HepG2 (cell line): ENCODE measurements at regions not wholly inside any gene's neighbourhood (a gene's known extent, or its start where the extent isn't known, plus 50 kb on each side); places are given as distances from the start of the nearest gene placed in this dataset.

Experiments used
- ATAC-seq: fragments of 200-7000 bp; cut with Tn5 transposase; 3 replicates; pipeline ENCODE4 v1.9.1; 2020; ENCODE audit warnings: mild to moderate bottlenecking, moderate library complexity
- BruUV-seq: library from RNA; stranded (reverse); fragments of 400-500 nt; replicated peaks from 2 replicates; lab custom pipeline; 2021; lab: Mats Ljungman, UMichigan
- CTCF ChIA-PET: fragments of 300-600 bp; formaldehyde crosslinking; extraction: SDS; loops from one replicate; lab custom pipeline; 2021; ENCODE audit warnings: low total read pairs, inconsistent platforms, low intra/inter-chr PET ratio; lab: Yijun Ruan, JAX
- POLR2A ChIA-PET: fragments of 350-600 bp; sonication (Branson Sonifier 250); formaldehyde crosslinking; loops from one replicate; lab custom pipeline; 2020; ENCODE audit warnings: antibody characterized with exemption, inconsistent platforms; lab: Yijun Ruan, JAX
- DNase-seq: peaks from one replicate; pipeline ENCODE4 v3.0.0-alpha.2; 2015; ENCODE audit warnings: low spot score
- FAIRE-seq: peaks from 3 replicates; lab custom pipeline; 2011; peaks lifted over from hg19 to GRCh38; lab: Jason Lieb, UNC
- H2AFZ ChIP-seq: one replicate; pipeline ENCODE4 v1.6.1; 2011; ENCODE audit warnings: low read length, inconsistent platforms
- H3K27ac ChIP-seq: fragments of 300-600 bp; 3 replicates; pipeline ENCODE4 v1.8.0; 2011; ENCODE audit warnings: mixed run types, mild to moderate bottlenecking, mixed read lengths, low read length, inconsistent platforms; ENCODE audit not compliant: insufficient read depth; ENCODE audit errors: extremely low read length
- H3K27me3 ChIP-seq, 2 experiments: fragments of 200-600 bp in 1 of 2; 2 replicates in 1 of 2; 3 replicates in 1 of 2; pipeline versions ENCODE4 v1.6.0 to v1.8.0; 2011; ENCODE audit warnings: low read length in 2 of 2, mild to moderate bottlenecking in 2 of 2, moderate library complexity in 2 of 2, inconsistent platforms in 1 of 2; ENCODE audit not compliant: insufficient read depth in 2 of 2, control insufficient read depth in 1 of 2
- H3K36me3 ChIP-seq, 2 experiments: fragments of 200-600 bp in 1 of 2; replicated peaks in 1 of 2; 2 replicates in 1 of 2; 3 replicates in 1 of 2; pipeline versions ENCODE4 v1.5.1 to v1.8.0; 2011; ENCODE audit warnings: low read length in 2 of 2, inconsistent platforms in 1 of 2; ENCODE audit not compliant: insufficient read depth in 2 of 2, control insufficient read depth in 1 of 2
- H3K4me1 ChIP-seq: 2 replicates; pipeline ENCODE4 v1.5.1; 2012; ENCODE audit warnings: low read length, inconsistent platforms; ENCODE audit not compliant: insufficient read depth
- H3K4me2 ChIP-seq: 2 replicates; pipeline ENCODE4 v1.6.0; 2011; ENCODE audit warnings: low read depth, low read length, inconsistent platforms
- H3K4me3 ChIP-seq, 3 experiments: fragments of 200-600 bp in 1 of 3; sonication (generic), shearing (Covaris generic) in 1 of 3; replicated peaks in 1 of 3; 2 replicates each; pipeline ENCODE4 v1.5.1; 2011 to 2016; ENCODE audit warnings: low read length in 3 of 3, inconsistent platforms in 2 of 3, low read depth in 2 of 3, mild to moderate bottlenecking in 2 of 3, control low read depth in 1 of 3, mixed read lengths in 1 of 3; ENCODE audit not compliant: insufficient read depth in 1 of 3
- H3K79me2 ChIP-seq: one replicate; pipeline ENCODE4 v1.6.1; 2011; ENCODE audit warnings: low read length, inconsistent platforms; ENCODE audit not compliant: insufficient read depth
- H3K9ac ChIP-seq: 2 replicates; pipeline ENCODE4 v1.6.0; 2011; ENCODE audit warnings: mild to moderate bottlenecking, low read depth, low read length, inconsistent platforms; ENCODE audit not compliant: insufficient read depth
- H3K9me3 ChIP-seq: 2 replicates; pipeline ENCODE4 v1.5.1; 2012; ENCODE audit warnings: mild to moderate bottlenecking, low read length
- H4K20me1 ChIP-seq: 2 replicates; pipeline ENCODE4 v1.6.0; 2011; ENCODE audit warnings: inconsistent platforms, mild to moderate bottlenecking, low read length, moderate library complexity; ENCODE audit not compliant: insufficient read depth
- ADNP ChIP-seq: sonication (generic); formaldehyde crosslinking; IDR thresholded peaks from 2 replicates; pipeline ENCODE4 v1.4.0; 2020; ENCODE audit warnings: missing genetic modification reagents
- ATF7 ChIP-seq, 2 experiments: fragments of 450-650 bp in 1 of 2; sonication (generic) in 1 of 2; formaldehyde crosslinking in 1 of 2; IDR thresholded peaks; 2 replicates each; pipeline versions ENCODE4 v1.4.0 to v1.6.1; 2016 to 2020; ENCODE audit warnings: antibody characterized with exemption in 1 of 2, mild to moderate bottlenecking in 1 of 2, missing genetic modification reagents in 1 of 2
- ZBTB21 ChIP-seq: sonication (generic); formaldehyde crosslinking; IDR thresholded peaks from 2 replicates; pipeline ENCODE4 v1.4.0; 2020; ENCODE audit warnings: missing genetic modification reagents
- ZNF12 ChIP-seq: sonication (generic); formaldehyde crosslinking; IDR thresholded peaks from 2 replicates; pipeline ENCODE4 v1.5.0; 2020; ENCODE audit warnings: missing genetic modification reagents
- WGBS: methylation state at CpG from one replicate; pipeline ENCODE4 v1.1.6; 2017; ENCODE audit warnings: low lambda C conversion rate; 5-methylcytosine and 5-hydroxymethylcytosine counted together
- in situ Hi-C: cut with HindIII; loops from 2 replicates; pipeline ENCODE4 v1.10.0; 2017; ENCODE audit warnings: low pct_unique_long_range_greater_than_20kb; ENCODE audit not compliant: extremely low pct_ligation_motif_present
- intact Hi-C: fragments of 100-400 bp; cut with micrococcal nuclease; formaldehyde crosslinking; loops from one replicate; pipeline ENCODE4 v1.10.0; 2022; ENCODE audit not compliant: unreplicated experiment
- TF ChIP-seq, protein P1 (sequence below): sonication (generic); formaldehyde crosslinking; conservative IDR thresholded peaks from 2 replicates; pipeline ENCODE4 v1.8.0; 2022; ENCODE audit warnings: mild to moderate bottlenecking, moderate library complexity, missing genetic modification reagents

DNA sequence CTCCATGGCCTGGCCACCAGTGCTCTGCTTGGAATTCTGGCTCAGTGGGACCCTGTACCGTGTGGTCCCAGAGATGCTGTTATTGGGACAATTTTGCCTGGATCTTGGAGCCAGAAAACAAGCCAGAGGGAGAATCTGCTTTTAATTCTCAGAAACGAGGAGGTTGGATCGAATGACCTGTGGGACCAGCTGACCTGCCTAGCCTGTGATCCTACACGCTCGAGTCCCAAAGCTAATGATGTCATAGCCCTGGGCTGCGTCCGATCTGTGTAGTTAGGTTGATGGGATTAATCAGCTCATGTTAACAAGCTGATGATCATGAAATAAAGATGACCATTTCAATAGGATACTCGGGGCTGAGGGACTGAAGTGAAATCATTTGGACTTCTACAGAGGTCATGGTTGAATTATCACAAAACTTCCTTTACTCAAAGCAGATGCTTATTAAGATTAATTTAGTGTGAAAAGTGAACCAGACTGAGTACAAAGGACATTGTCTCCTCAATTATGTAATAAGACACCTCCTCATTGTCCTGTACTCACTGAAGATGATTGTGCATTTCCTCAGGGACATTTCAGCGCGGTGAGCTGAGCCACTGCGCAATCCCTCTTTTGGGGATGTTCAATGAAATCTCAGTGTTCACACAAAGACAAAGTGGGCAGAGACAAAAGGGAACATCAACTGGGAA, 51.9 kb upstream of the STX18 start:
- no peak for ATAC-seq
- H3K9me3 ChIP-seq: peaks cover 12% of the 10 kb centered on the region
- WGBS: 95% methylated on average over 11 of the region's 11 CpGs
- no peak overlapping the region for H3K27ac ChIP-seq
- H3K27me3 ChIP-seq: no peaks in the 10 kb centered on the region
- no TSS peak for BruUV-seq
- intact Hi-C loops: no loop called here
- H3K36me3 ChIP-seq: peaks cover 2 to 4% of the 10 kb centered on the region in 2 experiments; a peak in 1 of 5 replicates
- no peak overlapping the region for H3K9ac ChIP-seq
- no peak for DNase-seq
- H3K4me2 ChIP-seq: no peak overlapping the region
- FAIRE-seq: no peak
- H4K20me1 ChIP-seq: no peaks in the 10 kb centered on the region
- H2AFZ ChIP-seq: no peak overlapping the region
- TF ChIP-seq, protein P1, sequence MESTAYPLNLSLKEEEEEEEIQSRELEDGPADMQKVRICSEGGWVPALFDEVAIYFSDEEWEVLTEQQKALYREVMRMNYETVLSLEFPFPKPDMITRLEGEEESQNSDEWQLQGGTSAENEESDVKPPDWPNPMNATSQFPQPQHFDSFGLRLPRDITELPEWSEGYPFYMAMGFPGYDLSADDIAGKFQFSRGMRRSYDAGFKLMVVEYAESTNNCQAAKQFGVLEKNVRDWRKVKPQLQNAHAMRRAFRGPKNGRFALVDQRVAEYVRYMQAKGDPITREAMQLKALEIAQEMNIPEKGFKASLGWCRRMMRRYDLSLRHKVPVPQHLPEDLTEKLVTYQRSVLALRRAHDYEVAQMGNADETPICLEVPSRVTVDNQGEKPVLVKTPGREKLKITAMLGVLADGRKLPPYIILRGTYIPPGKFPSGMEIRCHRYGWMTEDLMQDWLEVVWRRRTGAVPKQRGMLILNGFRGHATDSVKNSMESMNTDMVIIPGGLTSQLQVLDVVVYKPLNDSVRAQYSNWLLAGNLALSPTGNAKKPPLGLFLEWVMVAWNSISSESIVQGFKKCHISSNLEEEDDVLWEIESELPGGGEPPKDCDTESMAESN (CRISPR knock-in tag): no peak
- TF ChIP-seq ZBTB21 (no peak), ATF7 (IDR thresholded peaks at IDR 0.05) (peak; percentile 65), ATF7 (CRISPR knock-in tag; IDR thresholded peaks at IDR 0.05) (no peak)
- TF ChIP-seq, all 625 proteins: peak for 1
- ChIA-PET POLR2A (no interaction called here), CTCF (no interaction called here)
- no peaks in the 10 kb centered on the region for H3K79me2 ChIP-seq
- peaks cover 8% of the 10 kb centered on the region for H3K4me1 ChIP-seq
- no peak overlapping the region for H3K4me3 ChIP-seq
- in situ Hi-C loops: no loop called here

DNA sequence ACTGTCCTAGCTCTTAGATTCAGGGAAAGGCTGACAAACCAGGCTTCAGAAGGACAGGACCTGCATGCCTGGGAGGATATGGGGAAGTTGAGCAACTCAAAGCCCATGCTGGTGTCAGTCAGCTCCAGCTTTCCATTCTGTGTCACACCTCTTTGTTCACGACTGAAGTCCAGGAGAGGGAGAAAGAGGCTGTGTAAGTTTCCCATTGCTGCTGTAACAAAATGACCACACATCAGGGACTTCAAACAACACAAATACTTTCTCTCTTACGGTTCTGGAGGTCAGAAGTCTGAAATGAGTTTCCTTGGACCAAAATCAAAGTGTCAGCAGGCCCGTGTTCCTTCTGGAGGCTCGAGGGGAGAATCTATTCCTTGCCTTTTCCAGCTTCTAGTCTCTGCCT, 50.6 kb upstream of the STX18 start:
- no peaks in the 10 kb centered on the region for H3K79me2 ChIP-seq
- peaks cover 2 to 4% of the 10 kb centered on the region in 2 experiments; a peak in 2 of 5 replicates for H3K36me3 ChIP-seq
- DNase-seq (no peak), FAIRE-seq (no peak)
- intact Hi-C loops: no loop called here
- H3K27me3 ChIP-seq: no peaks in the 10 kb centered on the region
- peaks cover 12% of the 10 kb centered on the region for H3K9me3 ChIP-seq
- CTCF ChIA-PET: no interaction called here
- 68% methylated on average over 4 of the region's 4 CpGs for WGBS
- no peak overlapping the region for H3K27ac ChIP-seq
- H2AFZ ChIP-seq: no peak overlapping the region
- H4K20me1 ChIP-seq: no peaks in the 10 kb centered on the region
- no peak overlapping the region for H3K4me2 ChIP-seq
- H3K4me1 ChIP-seq: no peaks in the 10 kb centered on the region
- no peak overlapping the region for H3K4me3 ChIP-seq
- TF ChIP-seq ZNF12 (peak; percentile 96), ADNP (CRISPR knock-in tag) (no peak)
- TF ChIP-seq, all 625 proteins: peak for 1
- POLR2A ChIA-PET: no interaction called here
- in situ Hi-C loops: no loop called here
- no peak overlapping the region for H3K9ac ChIP-seq
- no TSS peak for BruUV-seq
- ATAC-seq: no peak
